GM03348 (cell line): ENCODE measurements at regions not wholly inside any gene's neighbourhood (a gene's known extent, or its start where the extent isn't known, plus 50 kb on each side); places are given as distances from the start of the nearest gene placed in this dataset.

Experiments used
- DNase-seq: peaks from one replicate; pipeline ENCODE4 v3.0.0; 2012; ENCODE audit warnings: low spot score

DNA sequence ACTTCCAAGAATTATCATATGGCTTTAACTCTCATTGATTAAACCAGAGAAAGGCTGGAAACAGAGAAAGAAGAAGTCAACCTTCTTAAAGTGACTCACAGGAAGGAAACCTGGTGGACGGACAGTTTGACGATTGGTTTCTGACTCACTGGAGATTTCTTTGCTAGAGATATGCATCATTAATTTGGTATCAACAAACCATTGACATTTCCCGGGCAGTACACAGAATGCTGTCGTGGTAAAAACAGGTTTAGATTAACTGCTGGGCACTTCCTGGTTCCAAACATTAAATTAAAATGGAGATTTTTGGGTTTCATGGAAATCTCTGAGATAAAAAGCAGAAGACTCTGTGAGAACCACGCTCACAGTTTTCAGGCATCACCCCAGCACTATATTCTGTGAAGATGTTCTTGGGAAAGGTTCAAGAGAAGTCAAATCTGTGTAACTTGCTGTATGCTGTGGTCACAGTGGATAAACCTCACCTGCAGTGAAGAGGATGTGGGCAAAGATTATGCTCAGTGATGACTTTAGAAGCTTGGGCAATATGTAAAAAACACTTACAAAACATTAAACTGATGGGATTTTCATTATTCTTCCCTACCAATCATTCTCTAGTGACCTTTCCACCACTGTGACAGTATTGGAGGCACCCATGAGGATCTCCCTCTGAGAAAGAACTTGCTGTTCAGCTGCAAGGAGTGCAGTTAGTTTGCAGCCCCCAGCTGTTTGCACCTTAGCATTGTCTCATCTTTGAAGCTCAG is 61.1 kb upstream of the CD44 start:
- no peak for DNase-seq

DNA sequence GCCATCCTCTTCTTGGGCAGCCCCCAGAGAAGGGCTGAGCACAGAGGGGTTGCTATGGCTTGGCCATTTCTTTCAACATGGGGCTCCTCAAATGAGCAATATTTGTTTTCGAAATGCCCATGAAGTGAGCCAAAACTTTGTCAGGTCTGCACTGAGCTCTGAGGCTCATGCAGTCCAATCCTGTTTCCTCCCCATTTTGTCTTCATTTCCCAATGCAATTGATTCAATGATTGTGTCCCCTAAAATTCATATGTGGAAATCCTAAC is 60.6 kb upstream of the CD44 start:
- no peak for DNase-seq

DNA sequence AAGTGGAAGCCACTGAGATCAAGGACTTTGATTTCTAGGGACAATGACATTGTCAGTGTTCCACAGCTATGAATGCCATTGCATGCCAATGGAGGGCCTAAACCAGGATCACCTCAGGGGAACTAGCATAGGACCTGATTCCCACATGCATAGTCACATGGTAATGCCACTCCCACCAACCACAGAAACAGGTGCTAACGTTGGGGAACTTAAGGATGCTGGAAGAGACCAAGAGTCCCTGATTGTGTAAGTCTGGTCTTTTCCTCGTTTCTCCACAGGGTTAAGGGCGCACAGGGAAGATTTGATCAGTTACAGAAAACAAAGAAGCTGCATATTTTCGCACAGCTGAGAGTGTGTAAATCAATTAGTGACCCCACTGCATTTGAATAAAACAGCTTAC is 59.4 kb upstream of the CD44 start:
- DNase-seq = no peak

DNA sequence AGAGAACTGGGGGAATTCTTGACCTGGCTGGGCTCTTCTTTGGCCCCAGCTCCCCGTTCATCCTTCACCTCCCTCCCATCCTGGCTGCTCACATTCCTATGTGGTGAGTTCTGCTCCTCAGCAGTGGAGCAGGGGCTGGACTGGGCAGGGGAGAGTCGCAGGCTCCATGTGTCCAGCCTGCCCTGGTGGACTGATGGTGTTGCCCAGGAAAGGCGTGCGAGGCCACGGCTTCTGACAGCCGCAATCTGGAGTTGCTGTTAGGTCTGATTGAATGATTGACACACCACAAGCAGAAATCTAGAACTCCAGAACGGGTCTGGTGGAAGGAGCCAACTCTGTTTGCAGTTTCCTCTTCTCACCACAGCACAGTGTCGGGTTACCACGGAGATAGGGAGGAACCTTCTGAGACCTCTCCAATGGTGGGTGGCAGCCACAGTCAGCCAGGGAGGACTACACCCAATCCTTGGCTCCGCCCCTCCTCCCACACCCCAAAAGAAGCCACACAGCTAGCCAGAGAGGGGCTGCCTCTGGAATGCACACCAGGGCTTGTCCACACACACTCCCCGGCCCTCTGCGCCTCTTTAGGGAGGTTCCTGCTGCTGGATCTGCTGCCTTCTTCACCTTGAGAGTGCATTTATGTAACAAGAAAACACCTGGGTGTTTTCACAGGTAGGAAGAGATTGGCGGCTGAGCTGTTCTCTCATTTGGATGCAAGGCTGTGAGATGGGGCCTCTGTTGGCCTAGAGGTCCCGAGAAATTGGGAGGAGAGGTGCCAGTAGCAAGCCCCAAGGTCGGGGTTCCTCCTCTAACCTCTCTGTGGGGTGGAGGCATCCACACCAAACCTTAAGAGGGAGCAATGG is 56.4 kb upstream of the CD44 start:
- peak; percentile 94 for DNase-seq

DNA sequence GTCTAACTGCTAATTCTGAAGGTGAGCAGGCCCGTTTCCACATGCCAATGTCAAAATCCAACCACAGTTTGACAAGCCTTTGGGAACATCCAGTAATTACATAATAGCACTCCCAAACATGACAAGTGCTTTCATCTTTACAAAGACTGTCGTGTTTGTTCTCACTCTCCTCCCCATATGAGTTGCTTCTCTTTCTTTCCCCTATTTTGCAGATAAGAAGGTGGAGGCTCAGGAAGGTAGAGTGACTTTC is 55.9 kb upstream of the CD44 start:
- no peak for DNase-seq

DNA sequence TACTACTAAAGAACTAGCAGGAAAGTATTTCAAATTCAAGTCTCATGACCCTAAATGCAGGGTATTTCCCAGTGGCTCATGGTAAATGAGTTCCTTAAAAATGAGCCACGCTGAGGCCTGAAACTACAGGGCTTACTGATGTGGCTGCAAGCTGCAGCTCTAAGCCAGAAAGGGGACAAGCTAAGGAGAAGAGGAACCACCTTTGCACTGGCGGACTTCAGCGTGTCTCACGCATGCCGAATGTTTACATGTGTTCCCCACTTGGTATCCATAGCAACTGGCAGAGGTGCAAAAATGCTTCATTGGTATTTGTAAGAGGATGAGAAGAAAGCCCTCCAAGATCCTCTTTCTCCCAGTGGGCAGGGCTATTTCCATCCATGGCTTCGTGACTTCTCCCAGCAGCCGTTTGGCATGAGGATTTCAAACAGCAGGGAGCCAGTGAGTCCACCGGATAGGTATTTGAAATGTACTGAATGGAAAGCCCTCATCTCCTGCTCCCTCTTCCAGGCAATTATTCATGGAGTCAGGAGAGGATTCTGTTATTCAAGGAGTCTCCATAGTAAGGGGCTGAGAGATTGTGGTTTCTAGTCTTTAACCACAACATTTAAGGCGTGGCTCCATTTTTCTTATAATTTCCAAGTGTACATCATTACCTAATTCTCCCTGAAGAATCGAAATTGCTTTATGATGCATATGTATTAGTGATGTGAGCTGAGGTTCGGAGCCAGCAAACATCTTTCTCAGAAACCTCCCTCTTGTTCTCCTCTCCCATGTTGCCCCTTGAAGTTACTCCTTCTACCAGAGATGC is 55.3 kb upstream of the CD44 start:
- DNase-seq = peak; percentile 89

DNA sequence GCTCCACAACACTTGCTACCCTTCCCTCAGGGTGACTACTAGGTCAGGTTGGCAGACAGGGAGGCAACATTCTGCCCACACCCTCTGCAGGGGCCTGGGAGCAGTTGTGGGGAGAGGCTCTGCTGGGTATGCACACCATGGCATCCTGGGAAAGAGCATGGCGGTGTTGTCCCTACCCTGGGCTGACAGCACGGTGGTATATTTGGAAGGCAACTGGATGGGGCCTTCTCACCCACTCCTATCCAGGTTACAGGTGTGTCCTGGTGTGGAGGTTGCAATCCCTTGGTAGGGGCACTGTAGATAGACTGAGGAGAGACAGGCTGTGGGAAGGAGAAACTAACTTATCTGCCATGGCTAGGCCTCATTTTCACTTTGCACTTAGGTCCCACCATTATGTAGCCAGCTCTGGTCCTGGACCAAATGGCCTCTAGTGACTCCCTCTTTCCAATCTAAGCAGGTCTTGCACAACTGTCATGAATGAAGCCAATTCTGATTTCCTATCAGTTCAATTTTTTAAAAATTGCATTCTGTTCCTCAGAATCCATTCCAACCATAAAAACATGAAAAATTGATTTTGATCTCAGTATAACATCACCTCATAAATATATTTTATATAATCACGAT is 54.0 kb upstream of the CD44 start:
- DNase-seq = no peak

DNA sequence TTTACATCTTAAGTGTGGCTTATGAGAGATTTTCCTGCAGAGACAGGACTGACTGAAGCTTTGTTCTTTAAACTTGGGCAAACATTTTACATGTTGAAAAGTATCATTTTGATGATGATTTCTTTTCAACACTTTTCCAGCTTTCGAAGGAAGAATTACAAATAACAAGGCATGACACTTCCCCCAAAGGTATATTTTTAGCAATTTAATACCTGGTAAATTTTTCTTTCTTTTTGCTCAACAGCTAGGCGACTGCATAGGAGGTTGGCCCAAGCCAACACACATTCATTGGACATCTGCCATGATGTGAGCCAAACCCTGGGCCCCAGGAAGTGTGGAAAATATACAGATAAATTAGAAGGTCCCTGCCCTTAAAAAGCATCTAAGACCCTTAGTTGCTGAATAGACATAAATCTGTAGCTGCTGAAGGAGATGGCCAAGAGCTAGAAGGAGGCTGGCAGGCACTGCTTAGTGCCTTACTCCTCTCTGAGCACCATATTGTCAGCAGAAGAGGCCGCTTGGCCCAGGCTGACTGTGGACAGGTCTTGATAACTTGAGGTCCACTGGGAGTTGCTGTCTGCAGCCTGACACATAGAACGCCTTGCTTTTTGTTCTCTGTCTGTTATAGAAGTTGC is 53.3 kb upstream of the CD44 start:
- no peak for DNase-seq

DNA sequence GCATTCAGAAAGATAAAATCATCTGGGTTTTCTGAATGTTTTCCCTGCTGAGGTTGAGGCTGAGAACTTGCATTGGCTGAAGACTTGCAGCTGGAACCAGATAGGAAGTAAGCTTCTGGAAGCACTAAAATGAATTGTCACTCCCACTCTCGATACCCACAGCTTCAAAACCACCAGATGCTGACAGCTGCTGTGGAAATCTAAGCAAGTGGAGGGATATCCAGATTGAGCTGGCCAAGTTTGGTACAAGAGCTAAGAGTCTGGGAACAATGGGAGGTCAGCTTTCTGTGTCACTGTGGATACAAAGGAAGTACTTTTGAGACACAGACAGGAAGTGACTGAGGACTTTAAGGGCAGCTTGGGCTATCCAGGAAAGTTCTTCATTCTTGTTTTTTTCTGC is 51.3 kb upstream of the CD44 start:
- DNase-seq = peak; percentile 28

DNA sequence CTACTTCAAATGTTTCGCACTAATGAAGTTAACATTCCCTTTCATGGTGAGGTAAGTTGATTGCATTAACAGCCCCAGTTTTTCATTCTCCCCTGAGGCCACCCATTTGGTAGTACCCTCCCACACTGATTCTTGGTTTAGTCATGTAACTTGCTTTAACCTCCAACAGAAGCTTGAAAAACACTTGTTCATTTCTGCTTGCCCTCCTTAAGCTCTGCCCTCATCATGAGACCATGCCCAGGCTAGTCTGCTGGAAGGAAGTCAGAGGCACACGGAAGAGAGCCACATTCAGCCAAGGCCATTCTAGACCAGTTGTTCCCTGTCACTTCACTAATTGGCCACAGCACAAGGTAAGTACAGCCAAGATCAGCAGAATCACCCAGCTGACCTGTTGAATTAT is 50.7 kb upstream of the CD44 start:
- DNase-seq = no peak

DNA sequence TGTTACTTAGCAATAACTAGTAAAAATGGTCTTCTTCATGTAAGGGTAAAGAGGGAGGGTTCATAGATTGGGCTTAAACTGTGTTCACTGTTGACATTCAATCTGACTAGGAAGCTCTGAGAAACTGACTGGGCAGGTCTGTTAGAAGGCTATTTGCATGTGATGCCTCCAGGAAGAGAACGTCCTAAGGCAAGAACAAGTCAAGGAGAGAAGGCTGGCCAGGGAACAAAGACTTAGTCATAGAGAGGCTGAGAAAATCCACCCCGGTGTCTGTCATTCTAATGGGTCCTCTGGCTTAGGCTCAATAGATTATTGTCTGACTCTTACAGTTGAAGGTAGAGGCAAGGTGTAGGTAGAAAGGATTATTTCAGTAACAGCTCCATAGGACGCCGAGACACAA is 50.3 kb upstream of the CD44 start:
- no peak for DNase-seq
